HG02938 (cell line): ENCODE measurements at regions not wholly inside any gene's neighbourhood (a gene's known extent, or its start where the extent isn't known, plus 50 kb on each side); places are given as distances from the start of the nearest gene placed in this dataset.

Experiments
- ATAC-seq: cut with Tn5 transposase; IDR thresholded peaks from one replicate; pipeline ENCODE4 v1.9.1; 2021; ENCODE audit warnings: mild to moderate bottlenecking, moderate library complexity; ENCODE audit not compliant: unreplicated experiment

GRCh38 chr6:44603044-44603686, 215.7 kb downstream of the CDC5L start:
- no peak for ATAC-seq

GRCh38 chr6:44606504-44606903, 219.0 kb downstream of the CDC5L start:
- no peak for ATAC-seq

- no peak for ATAC-seq
Measured at GRCh38 chr6:44606976-44607375, 219.5 kb downstream of the CDC5L start.

- ATAC-seq: no peak
Measured at GRCh38 chr6:44608175-44608574, 220.7 kb downstream of the CDC5L start.

GRCh38 chr6:44609051-44609612, 221.6 kb downstream of the CDC5L start:
- ATAC-seq: no peak

GRCh38 chr6:44614396-44614795, 226.9 kb downstream of the CDC5L start:
- ATAC-seq: no peak

GRCh38 chr6:44615621-44616020, 228.1 kb downstream of the CDC5L start:
- ATAC-seq: no peak

GRCh38 chr6:44617416-44617815, 229.9 kb downstream of the CDC5L start:
- ATAC-seq: no peak

- no peak for ATAC-seq
Measured at GRCh38 chr6:44618371-44618770, 230.9 kb downstream of the CDC5L start.

- no peak for ATAC-seq
Measured at GRCh38 chr6:44620922-44621321, 233.4 kb downstream of the CDC5L start.

- no peak for ATAC-seq
Measured at GRCh38 chr6:44621846-44622245, 234.3 kb downstream of the CDC5L start.

GRCh38 chr6:44622555-44622954, 235.0 kb downstream of the CDC5L start:
- ATAC-seq: no peak

GRCh38 chr6:44622956-44623355, 235.4 kb downstream of the CDC5L start:
- no peak for ATAC-seq

GRCh38 chr6:44624226-44624625, 236.7 kb downstream of the CDC5L start:
- no peak for ATAC-seq

- no peak for ATAC-seq
Measured at GRCh38 chr6:44624936-44625573, 237.5 kb downstream of the CDC5L start.

- ATAC-seq: no peak
Measured at GRCh38 chr6:44625996-44626395, 238.5 kb downstream of the CDC5L start.

GRCh38 chr6:44626616-44627015, 239.1 kb downstream of the CDC5L start:
- no peak for ATAC-seq

- no peak for ATAC-seq
Measured at GRCh38 chr6:44627091-44627882, 239.8 kb downstream of the CDC5L start.

- ATAC-seq: no peak
Measured at GRCh38 chr6:44627883-44628271, 240.4 kb downstream of the CDC5L start.

GRCh38 chr6:44628347-44628746, 240.8 kb downstream of the CDC5L start:
- ATAC-seq: no peak

- ATAC-seq: no peak
Measured at GRCh38 chr6:44629636-44630035, 242.1 kb downstream of the CDC5L start.
